C4-2B (cell line): ENCODE measurements at regions not wholly inside any gene's neighbourhood (a gene's known extent, or its start where the extent isn't known, plus 50 kb on each side); places are given as distances from the start of the nearest gene placed in this dataset.

ENCODE experiments used
- H3K27ac ChIP-seq: fragments of 450-650 bp; 2 replicates; pipeline ENCODE4 v1.5.1; 2017
- CTCF ChIP-seq: fragments of 450-650 bp; conservative IDR thresholded peaks from 2 replicates; pipeline ENCODE4 v1.5.1; 2017; ENCODE audit warnings: mild to moderate bottlenecking
- ZFX ChIP-seq: fragments of 450-650 bp; IDR thresholded peaks from 2 replicates; pipeline ENCODE4 v1.6.1; 2017

DNA sequence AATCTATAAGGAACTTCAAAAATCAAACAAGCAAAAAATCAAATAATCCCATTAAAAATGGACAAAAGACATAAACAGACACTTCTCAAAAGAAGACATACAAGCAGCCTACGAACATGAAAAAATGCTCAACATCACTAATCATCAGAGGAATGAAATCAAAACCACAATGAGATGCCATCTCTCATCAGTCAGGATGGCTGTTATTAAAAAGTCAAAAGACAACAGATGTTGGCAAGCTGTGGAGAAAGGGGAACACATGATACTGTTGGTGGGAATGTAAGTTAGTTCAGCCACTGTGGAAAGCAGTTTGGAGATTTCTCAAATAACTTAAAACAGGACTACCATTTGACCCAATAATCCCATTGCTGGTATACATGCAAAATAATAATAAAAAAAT lies 226.4 kb downstream of the S1PR1 start:
- no peak overlapping the region for H3K27ac ChIP-seq
- TF ChIP-seq CTCF (no peak), ZFX (no peak)

DNA sequence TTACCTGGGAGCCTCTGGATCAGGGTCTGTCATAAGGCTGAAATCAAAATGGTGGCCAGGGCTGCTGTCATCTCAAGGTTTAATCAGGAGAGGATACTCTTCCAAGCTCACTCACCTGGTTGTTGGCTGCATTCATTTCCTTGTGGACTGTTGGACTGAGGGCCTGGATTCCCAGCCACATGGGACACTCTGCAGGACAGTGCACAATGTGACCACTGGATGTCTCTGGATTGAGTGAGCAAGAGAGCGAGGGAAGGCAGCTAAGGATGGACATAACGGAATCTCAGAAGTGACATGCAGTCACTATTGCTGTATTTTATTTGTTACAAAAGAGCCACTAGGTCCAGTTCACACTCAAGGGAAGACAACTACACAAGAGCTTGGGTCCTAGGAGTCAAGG lies 229.1 kb downstream of the S1PR1 start:
- no peak for TF ChIP-seq CTCF
- no peak for TF ChIP-seq ZFX
- H3K27ac ChIP-seq: no peak overlapping the region

- no peak overlapping the region for H3K27ac ChIP-seq
- TF ChIP-seq CTCF (peak; percentile 77), ZFX (no peak)
Observed at GRCh38 chr1:101474039-101474665, 237.3 kb downstream of the S1PR1 start.

GRCh38 chr1:101476541-101476940 lies 239.7 kb downstream of the S1PR1 start:
- no peak overlapping the region for H3K27ac ChIP-seq
- TF ChIP-seq CTCF (no peak), ZFX (no peak)

- no peak overlapping the region for H3K27ac ChIP-seq
- TF ChIP-seq CTCF: no peak
- no peak for TF ChIP-seq ZFX
Observed at GRCh38 chr1:101479945-101480344, 243.1 kb downstream of the S1PR1 start.

DNA sequence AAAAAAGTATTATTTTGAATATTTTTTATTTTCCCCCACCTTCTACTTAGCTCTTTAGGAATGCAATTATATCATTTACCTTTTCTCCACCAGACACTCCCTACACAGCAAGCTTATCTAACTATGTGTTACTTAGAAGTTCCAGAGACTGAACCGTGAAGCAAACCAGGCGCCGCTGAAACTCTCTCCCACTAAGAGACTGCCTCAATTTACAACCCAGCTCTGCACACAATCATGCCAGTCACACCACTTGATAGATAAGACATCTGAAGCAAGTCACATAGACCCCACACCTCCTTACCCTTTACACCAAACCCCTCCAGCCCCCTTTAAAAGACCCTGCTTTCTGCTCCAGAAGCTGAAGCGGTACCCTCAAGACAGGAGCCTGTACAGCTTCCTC lies 245.5 kb downstream of the S1PR1 start:
- no peak overlapping the region for H3K27ac ChIP-seq
- TF ChIP-seq CTCF (no peak), ZFX (no peak)

DNA sequence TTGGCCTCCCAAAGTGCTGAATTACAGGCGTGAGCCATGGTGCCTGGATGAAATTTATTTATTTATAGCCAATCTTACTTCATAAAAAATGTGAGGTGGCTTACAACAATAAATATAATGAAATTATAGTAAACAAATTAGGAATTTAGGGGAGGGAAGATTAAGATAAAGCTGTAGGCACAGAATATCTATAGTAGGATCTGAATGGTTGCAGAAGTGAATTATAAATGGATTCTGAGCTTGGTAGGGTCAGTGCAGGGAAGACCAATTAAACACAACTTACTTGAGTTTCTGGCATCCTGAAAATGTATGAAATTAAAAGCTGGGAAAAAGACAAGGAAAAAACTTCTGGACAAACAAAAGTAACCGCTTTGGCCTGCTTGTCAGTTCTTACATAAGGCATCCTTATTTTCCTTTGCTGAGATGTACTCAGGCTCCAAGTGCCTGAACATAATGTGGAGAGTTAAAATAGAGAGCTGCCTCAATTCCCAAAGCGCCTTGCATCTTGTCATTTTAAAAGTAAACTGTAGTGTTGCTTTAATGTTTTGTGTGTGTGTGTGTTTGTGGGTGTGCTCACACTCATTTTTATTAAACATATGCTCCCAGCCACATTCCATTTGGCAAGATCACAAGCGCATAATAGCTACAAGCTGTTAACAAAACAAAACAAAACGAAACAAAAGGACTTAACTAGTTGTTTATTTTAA lies 247.3 kb downstream of the S1PR1 start:
- H3K27ac ChIP-seq: no peak overlapping the region
- TF ChIP-seq ZFX: no peak
